ENCODE measurements at regions not wholly inside any gene's neighbourhood (a gene's known extent, or its start where the extent isn't known, plus 50 kb on each side); places are given as distances from the start of the nearest gene placed in this dataset.
"Not testable (repeated sequence)": the region's sequence is repeated elsewhere in the genome, so short reads cannot be mapped to it uniquely, and the experiment has no call there.

DNA sequence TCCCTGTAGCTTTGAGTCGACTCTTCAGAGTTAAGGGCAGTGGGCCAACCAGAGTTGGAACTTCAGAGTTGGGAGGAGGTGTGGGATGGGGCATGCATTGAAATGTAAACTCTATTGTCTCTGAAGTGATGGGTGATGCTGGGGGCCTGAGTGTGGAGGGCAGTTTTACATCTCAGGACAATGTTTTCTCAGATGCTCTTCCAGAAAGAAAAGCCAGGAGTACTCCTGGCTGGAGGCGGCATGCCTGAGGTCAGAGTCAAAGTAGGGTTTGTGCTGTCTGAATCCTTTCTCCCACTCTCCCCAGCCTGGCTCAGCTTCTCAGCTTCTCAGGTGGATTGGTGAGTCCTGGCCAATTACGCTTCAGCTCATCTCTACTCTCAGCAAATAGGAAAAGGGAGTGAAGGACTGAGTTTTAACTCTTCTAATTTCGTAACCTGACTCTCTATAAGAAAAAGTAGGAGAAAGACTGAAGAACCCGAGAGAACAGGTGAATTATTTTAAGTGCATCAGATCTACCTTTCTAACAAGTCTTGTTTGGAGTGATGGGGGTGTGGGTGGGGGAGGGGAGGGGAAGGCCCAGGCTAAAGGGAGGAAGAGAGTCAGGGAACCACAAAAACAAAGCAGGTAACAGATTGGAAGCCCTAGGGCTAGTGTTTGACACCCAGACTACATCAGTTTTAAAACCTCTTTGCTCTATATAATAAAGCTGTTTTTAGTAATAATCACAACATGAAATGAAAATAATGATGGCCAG lies 107.5 kb upstream of the PELI1 start:
- H3K4me3 Mint-ChIP-seq = no peak overlapping the region
- DNase-seq (no peak), ATAC-seq (no peak)
- H3K27ac Mint-ChIP-seq = no peak overlapping the region
- H3K27me3 Mint-ChIP-seq = no peaks in the 10 kb centered on the region
- H3K36me3 Mint-ChIP-seq (ENCODE audit: low read depth) = no peaks in the 10 kb centered on the region
- H3K4me1 Mint-ChIP-seq = no peaks in the 10 kb centered on the region
- H3K9me3 Mint-ChIP-seq = no peaks in the 10 kb centered on the region

DNA sequence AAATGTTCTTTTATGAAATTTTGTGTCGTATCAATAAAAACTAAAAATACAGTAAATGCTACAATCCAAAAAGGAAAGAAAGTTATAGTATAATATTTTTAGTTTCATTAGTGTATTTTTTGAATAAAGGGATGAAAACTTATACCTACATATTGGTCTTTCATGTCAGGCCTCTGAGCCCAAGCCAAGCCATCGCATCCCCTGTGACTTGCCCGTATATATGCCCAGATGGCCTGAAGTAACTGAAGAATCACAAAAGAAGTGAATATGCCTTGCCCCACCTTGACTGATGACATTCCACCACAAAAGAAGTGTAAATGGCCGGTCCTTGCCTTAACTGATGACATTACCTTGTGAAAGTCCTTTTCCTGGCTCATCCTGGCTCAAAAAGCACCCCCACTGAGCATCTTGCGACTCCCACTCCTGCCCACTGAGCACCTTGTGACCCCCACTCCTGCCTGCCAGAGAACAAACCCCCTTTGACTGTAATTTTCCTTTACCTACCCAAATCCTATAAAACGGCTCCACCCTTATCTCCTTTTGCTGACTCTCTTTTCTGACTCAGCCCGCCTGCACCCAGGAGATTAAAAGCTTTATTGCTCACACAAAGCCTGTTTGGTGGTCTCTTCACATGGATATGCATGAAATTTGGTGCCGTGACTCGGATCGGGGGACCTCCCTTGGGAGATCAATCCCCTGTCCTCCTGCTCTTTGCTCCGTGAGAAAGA lies 108.2 kb upstream of the PELI1 start:
- not testable (repeated sequence) for H3K27me3 Mint-ChIP-seq; H3K36me3 Mint-ChIP-seq (ENCODE audit: low read depth); H3K9me3 Mint-ChIP-seq; H3K4me1 Mint-ChIP-seq; H3K27ac Mint-ChIP-seq; DNase-seq; ATAC-seq; H3K4me3 Mint-ChIP-seq

DNA sequence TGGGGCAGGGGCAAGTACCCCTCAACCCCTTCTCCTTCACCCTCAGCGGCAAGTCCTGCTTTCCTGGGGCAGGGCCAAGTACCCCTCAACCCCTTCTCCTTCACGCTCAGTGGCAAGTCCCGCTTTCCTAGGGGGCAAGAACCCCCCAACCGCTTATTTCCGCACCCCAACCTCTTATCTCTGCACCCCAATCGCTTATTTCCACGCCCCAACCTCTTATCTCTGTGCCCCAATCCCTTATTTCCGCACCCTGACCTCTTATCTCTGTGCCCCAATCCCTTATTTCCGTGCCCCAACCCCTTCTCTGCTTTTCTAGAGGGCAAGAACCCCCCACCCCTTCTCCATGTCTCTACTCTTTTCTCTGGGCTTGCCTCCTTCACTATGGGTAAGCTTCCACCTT lies 109.2 kb upstream of the PELI1 start:
- not testable (repeated sequence) for ATAC-seq; H3K4me3 Mint-ChIP-seq; H3K9me3 Mint-ChIP-seq; DNase-seq; H3K36me3 Mint-ChIP-seq (ENCODE audit: low read depth); H3K27ac Mint-ChIP-seq; H3K4me1 Mint-ChIP-seq; H3K27me3 Mint-ChIP-seq

DNA sequence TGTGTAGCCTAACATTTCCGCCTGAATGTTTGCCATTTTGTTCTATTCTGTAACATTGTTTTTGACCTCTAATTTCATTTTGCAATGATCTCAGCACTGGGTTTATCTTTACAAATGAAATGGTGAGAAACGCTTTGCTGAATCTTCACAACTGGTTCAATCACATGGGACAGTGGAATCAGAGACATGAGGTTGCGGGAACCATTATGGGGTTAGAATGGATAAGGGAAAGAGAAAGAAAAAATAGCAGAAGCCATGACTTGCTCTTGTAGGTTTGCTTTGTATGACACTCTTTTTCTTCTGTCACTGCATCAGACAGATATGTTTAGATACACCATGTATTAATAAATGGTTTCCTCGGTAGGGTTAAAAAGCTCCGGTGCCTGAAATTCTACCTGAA lies 114.3 kb upstream of the PELI1 start:
- H3K36me3 Mint-ChIP-seq (ENCODE audit: low read depth) = no peaks in the 10 kb centered on the region
- no peak overlapping the region for H3K4me3 Mint-ChIP-seq
- no peaks in the 10 kb centered on the region for H3K27me3 Mint-ChIP-seq
- peaks cover 9% of the 10 kb centered on the region for H3K4me1 Mint-ChIP-seq
- DNase-seq = no peak
- no peak for ATAC-seq
- no peak overlapping the region for H3K27ac Mint-ChIP-seq
- H3K9me3 Mint-ChIP-seq = no peaks in the 10 kb centered on the region

DNA sequence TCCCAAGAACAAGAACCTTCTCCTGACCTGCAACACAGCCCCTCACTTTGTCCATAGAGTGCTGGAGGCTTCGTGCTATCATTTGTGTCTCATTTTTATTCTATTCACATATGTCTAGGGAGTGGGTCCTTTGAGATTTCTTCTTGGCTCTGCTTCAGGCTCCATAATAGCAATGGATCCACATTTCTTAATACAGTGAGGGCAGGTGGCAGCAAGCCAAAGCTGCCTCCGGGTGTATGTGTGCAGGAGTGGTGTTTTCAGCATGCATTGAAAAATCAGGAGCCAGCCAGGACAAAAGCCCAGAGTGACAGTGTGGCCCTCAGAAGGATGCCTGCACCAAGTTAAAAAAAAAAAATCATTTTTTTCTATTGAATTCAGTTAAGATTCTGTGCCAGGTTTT lies 115.1 kb upstream of the PELI1 start:
- Mint-ChIP-seq H3K4me1 (peaks cover 9% of the 10 kb centered on the region), H3K36me3 (ENCODE audit: low read depth) (no peaks in the 10 kb centered on the region), H3K4me3 (no peak overlapping the region), H3K9me3 (no peaks in the 10 kb centered on the region), H3K27ac (no peak overlapping the region), H3K27me3 (no peaks in the 10 kb centered on the region)
- DNase-seq = no peak
- ATAC-seq = no peak

DNA sequence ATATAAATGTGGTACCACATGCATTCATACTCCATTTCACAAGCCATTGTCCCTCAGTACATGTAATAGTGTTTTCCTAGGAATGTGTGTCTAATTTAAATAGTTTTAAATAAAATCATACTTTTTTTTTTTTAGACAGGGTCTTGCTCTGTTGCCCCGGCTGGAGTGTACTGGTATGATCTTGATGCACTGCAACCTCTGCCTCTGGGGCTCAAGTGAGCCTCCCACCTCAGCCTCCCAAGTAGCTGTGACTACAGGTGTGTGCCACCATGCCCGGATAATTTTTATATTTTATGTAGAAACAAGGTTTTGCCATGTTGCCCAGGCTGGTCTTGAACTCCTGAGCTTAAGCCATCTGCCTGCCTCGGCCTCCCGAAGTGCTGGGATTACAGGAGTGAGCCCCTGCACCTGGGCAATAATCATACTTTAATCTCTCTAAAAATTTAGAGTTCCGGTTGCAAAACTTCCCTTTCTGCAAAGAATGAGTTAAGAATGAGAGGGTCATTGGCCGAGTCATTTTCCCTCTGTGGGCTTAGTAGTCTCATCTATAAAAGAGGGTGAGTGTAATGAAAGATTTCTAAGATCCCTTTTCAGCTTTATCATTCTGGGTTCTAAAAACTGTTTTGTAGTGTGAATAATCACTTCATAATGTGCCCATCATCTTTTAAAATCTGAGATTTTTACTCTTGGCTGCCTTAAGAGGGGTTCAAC lies 116.0 kb upstream of the PELI1 start:
- Mint-ChIP-seq H3K27me3 (no peaks in the 10 kb centered on the region), H3K4me1 (peaks cover 9% of the 10 kb centered on the region), H3K27ac (peak overlapping the region; percentile 81), H3K4me3 (peak overlapping the region; percentile 56), H3K36me3 (ENCODE audit: low read depth) (no peaks in the 10 kb centered on the region), H3K9me3 (no peaks in the 10 kb centered on the region)
- ATAC-seq (no peak), DNase-seq (no peak)

DNA sequence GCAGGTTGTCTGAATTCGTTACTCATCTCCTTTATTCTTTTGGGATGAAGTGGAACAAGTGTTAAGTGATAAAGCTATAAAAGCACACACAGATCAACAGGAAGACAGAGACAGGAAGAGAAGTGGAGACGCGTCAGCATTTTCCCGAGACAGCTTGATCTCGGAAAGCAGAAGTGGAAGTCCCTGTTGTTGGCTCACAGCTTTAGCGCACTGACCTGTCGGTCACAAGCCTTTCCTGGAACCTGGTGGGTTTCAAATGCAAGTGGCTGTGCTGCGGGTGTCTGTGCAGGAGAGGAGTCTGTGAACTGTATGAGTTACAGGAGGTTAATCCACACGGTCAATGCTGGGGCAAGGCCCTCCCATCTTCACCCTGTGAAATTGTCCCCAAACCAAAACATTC lies 116.6 kb upstream of the PELI1 start:
- peak overlapping the region; percentile 56 for H3K4me3 Mint-ChIP-seq
- H3K27me3 Mint-ChIP-seq = no peaks in the 10 kb centered on the region
- no peaks in the 10 kb centered on the region for H3K36me3 Mint-ChIP-seq (ENCODE audit: low read depth)
- ATAC-seq (peak; percentile 66), DNase-seq (peak; percentile 26)
- H3K9me3 Mint-ChIP-seq = no peaks in the 10 kb centered on the region
- peak overlapping the region; percentile 81 for H3K27ac Mint-ChIP-seq
- H3K4me1 Mint-ChIP-seq = peaks cover 9% of the 10 kb centered on the region

DNA sequence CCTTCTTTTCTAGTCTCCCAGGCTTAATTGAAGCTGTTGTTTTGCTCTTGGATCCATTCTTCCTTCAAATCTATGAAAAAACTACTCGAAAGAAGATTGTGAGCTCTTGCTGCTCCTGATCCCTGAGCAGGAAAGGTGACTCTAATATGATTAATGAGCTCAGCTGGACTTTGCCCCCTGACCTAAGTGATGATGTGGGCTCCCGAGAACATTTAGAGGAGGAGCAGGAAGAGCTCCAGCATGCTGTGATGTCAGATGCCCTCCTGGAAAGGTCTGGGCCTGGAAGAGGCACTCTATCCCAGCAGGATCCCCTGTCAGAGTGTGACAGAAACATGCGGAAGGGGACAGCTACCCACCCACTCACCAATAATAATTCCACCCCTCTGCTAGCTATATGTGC lies 117.9 kb upstream of the PELI1 start:
- no peaks in the 10 kb centered on the region for H3K27me3 Mint-ChIP-seq
- no peaks in the 10 kb centered on the region for H3K9me3 Mint-ChIP-seq
- no peak for DNase-seq
- H3K4me3 Mint-ChIP-seq = no peak overlapping the region
- no peak overlapping the region for H3K27ac Mint-ChIP-seq
- no peaks in the 10 kb centered on the region for H3K36me3 Mint-ChIP-seq (ENCODE audit: low read depth)
- ATAC-seq = no peak
- peaks cover 9% of the 10 kb centered on the region for H3K4me1 Mint-ChIP-seq

DNA sequence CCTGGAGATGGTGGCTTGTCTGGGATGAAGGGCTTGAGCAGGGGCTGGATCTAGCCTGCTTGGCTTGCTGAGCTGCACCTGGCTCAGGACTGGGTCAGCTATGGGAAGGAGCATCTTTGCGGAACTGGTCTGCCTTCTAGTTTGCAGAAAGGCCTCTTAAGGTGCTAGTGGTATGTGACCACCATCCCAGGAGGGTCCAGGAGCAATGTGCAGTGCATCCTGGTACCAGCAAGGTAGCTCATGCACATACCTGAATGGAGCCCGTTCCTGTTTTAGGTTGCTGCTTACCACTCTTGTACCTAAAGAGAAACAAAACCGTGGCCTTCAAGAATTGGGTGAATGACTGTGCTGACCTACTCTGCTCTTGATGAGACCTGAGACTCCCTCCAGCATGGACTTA lies 118.6 kb upstream of the PELI1 start:
- Mint-ChIP-seq H3K36me3 (ENCODE audit: low read depth) (no peaks in the 10 kb centered on the region), H3K27me3 (no peaks in the 10 kb centered on the region), H3K9me3 (no peaks in the 10 kb centered on the region), H3K27ac (no peak overlapping the region), H3K4me1 (peaks cover 9% of the 10 kb centered on the region), H3K4me3 (no peak overlapping the region)
- no peak for ATAC-seq
- no peak for DNase-seq

DNA sequence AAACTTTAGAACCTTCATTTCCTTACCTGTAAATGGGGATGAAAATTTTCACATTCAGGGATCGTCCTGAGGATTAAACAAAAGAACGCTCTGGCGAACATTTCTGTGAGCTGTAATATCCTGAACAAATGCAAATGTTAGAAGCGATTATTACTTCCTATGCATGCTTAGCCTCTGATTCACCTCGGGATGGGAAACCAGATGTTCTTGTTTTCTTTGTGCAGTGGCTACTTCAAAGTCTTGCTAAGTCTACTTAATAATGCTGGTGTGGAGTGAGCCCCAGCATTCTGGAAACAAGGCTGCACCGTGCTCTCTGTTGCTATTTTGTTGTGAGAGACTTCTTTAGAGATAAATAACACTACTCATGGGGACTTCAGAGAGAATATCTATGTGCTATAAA lies 119.1 kb upstream of the PELI1 start:
- Mint-ChIP-seq H3K9me3 (no peaks in the 10 kb centered on the region), H3K4me3 (no peak overlapping the region), H3K4me1 (peaks cover 9% of the 10 kb centered on the region), H3K36me3 (ENCODE audit: low read depth) (no peaks in the 10 kb centered on the region), H3K27me3 (no peaks in the 10 kb centered on the region), H3K27ac (no peak overlapping the region)
- ATAC-seq (no peak), DNase-seq (no peak)

DNA sequence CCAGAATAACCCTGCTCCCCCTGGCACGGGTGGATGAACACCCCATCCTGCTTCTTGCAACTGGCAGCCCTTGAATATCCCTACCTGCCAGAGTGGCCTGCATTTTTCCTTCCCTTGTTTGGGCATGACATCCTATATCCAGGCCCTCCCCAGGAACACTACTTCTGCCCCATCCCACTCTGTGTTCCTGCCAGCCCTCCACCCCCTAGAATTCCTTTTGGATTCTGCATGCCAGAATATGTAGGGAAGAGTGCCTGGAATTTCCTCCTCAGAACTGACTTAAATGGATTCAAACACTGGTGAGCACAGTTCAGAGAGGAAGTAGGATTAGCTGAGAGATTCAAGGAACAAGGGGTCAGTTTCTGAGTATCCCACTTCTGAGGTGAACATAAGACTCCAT lies 123.5 kb upstream of the PELI1 start:
- no peak for DNase-seq
- ATAC-seq = no peak
- Mint-ChIP-seq H3K9me3 (peaks cover 8% of the 10 kb centered on the region), H3K4me1 (no peaks in the 10 kb centered on the region), H3K27ac (no peak overlapping the region), H3K36me3 (ENCODE audit: low read depth) (no peaks in the 10 kb centered on the region), H3K27me3 (no peaks in the 10 kb centered on the region), H3K4me3 (no peak overlapping the region)

DNA sequence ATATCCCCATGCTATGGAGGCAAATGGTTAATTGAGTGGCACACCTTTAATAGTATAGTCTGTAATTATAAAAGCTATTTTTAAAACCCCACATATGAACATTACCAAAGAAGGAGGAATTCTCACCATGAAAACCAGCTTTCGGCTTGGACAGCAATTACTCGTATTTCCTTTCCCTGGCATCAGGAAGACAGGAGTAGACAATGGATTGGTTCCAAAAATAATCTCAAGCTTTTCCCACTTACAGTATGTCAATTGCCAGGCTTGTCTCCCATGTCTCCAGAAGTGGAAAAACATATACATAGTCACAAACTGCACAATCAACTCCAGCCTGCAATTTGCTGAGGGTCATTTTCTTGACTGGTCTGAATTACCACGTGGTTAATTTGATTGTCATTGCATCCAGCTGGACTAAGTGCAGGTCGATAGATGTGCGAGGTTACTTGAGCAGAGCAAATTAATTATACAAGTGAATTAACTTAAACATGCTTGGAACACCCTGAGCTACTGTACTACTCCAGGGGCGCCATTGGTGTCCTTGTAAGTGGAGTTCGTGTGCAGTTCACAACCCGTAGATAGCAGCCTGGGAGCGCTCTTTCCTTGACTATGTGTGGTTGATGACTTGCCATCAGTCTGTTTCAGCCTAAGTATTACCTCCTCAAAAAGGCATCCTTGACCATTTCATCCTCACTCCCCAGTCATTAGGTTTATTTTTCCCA lies 124.3 kb upstream of the PELI1 start:
- no peak for ATAC-seq
- no peak overlapping the region for H3K27ac Mint-ChIP-seq
- H3K4me3 Mint-ChIP-seq = no peak overlapping the region
- H3K27me3 Mint-ChIP-seq = no peaks in the 10 kb centered on the region
- peaks cover 8% of the 10 kb centered on the region for H3K9me3 Mint-ChIP-seq
- H3K36me3 Mint-ChIP-seq (ENCODE audit: low read depth) = no peaks in the 10 kb centered on the region
- peaks cover 7% of the 10 kb centered on the region for H3K4me1 Mint-ChIP-seq
- DNase-seq = no peak

DNA sequence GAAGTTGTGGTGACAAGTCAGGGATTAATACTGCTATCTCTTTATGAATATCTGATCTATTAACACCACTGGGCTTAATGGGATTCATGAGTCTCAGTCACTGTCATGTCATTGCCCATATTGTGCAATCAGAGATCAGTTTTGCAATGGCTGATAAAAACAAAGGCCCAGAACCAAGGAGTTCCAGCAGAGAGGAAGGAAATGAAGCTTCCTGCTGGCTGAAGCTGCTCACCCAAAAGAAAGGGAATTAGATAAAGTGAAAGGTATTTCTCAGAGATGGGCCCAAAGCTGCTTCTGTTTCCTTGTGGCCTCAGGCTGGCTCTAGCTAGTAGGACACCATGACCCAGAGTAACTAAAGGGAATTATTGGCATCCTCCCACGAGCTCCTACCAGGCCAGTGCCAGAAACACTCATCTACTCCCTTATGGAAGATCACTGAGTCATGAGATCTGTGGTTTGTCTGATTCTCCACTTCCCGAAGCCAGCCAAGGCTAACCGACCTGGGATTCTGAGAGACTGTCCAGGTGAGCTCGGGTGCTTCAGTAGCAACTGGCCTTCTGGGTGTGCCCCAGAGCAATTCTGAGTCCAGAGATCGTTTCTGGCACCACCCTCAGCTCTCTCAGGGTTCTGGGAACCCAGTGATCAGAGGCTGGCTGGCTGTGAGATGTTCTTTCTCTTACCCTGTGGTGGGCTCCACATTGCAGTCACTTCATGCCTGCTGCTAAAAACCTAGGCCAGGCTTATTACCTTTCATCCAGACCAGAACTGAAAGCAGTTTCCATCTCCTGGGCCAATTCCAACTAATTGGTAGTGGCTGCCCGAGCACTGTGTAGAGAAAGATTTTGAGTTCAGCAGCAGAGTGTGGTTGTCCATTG lies 129.5 kb upstream of the PELI1 start:
- no peaks in the 10 kb centered on the region for H3K36me3 Mint-ChIP-seq (ENCODE audit: low read depth)

More for the DNA sequence above, 129.5 kb upstream of the PELI1 start:
- no peak for DNase-seq
- Mint-ChIP-seq H3K4me1 (peaks cover 24% of the 10 kb centered on the region), H3K4me3 (no peak overlapping the region), H3K27me3 (no peaks in the 10 kb centered on the region), H3K9me3 (peaks cover 8% of the 10 kb centered on the region), H3K27ac (no peak overlapping the region)
- no peak for ATAC-seq
